ENCODE measurements at regions not wholly inside any gene's neighbourhood (a gene's known extent, or its start where the extent isn't known, plus 50 kb on each side); places are given as distances from the start of the nearest gene placed in this dataset.
"Not testable (repeated sequence)": the region's sequence is repeated elsewhere in the genome, so short reads cannot be mapped to it uniquely, and the experiment has no call there.

- WGBS, 2 donors = 84 to 86% methylated on average over 3 of the region's 3 CpGs
- H3K27me3 ChIP-seq (ENCODE audit: control insufficient read depth in 1 of 2, insufficient read depth in 2 of 2, low read length in 2 of 2) = no peaks in the 10 kb centered on the region
- H3K36me3 ChIP-seq (ENCODE audit: control insufficient read depth in 2 of 2, insufficient read depth in 2 of 2, low read length in 1 of 2) = no peaks in the 10 kb centered on the region
- H3K9me3 ChIP-seq (ENCODE audit: control insufficient read depth in 2 of 2, insufficient read depth in 1 of 2, low read depth in 1 of 2, low read length in 1 of 2) = peaks cover 3 to 6% of the 10 kb centered on the region in 2 donors
- no peaks in the 10 kb centered on the region for H3K4me1 ChIP-seq (ENCODE audit: control insufficient read depth in 2 of 2, insufficient read depth in 2 of 2, low read length in 1 of 2)
- H3K27ac ChIP-seq (ENCODE audit: low read depth in 2 of 2, low read length in 1 of 2) = no peak overlapping the region
- no peak overlapping the region for H3K4me3 ChIP-seq (ENCODE audit: low read depth in 1 of 2, low read length in 2 of 2)
Observed at GRCh38 chr5:153939101-153939500, 99.6 kb downstream of the FAM114A2 start.

DNA sequence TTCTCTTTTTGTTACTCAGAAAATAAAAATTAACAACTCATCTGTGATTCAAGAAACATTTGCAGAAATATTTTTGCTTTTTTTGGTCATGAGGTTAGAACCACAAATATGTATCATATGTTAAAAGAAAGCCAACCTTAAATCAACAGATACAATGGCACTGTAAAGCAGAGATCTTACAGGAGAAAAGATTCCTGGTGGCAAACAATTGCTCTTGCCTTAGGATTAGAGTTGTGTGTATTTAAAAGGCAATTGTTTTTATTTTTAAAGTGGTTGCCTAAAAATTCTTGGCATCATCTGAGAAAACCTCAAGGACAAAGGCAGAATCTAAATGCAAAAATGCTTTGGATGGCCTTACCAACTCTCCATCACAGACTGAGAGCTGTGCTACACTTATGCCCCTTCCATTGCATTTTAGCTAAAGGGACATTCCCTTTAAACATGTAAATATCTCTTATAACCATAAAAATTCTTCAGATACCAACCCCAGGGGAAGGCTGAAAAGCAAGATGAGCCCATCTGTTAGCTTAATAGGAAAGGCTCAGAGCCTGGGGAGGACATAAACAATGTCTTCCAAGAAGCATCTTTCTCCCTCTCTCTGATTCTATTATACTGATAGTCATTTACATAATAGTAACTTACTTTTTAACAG lies 100.4 kb downstream of the FAM114A2 start:
- H3K9me3 ChIP-seq (ENCODE audit: control insufficient read depth in 2 of 2, insufficient read depth in 1 of 2, low read depth in 1 of 2, low read length in 1 of 2) = peaks cover 3 to 6% of the 10 kb centered on the region in 2 donors
- no peak overlapping the region for H3K27ac ChIP-seq (ENCODE audit: low read depth in 2 of 2, low read length in 1 of 2)
- H3K4me1 ChIP-seq (ENCODE audit: control insufficient read depth in 2 of 2, insufficient read depth in 2 of 2, low read length in 1 of 2) = no peaks in the 10 kb centered on the region
- H3K36me3 ChIP-seq (ENCODE audit: control insufficient read depth in 2 of 2, insufficient read depth in 2 of 2, low read length in 1 of 2) = no peaks in the 10 kb centered on the region
- no peak overlapping the region for H3K4me3 ChIP-seq (ENCODE audit: low read depth in 1 of 2, low read length in 2 of 2)
- no peaks in the 10 kb centered on the region for H3K27me3 ChIP-seq (ENCODE audit: control insufficient read depth in 1 of 2, insufficient read depth in 2 of 2, low read length in 2 of 2)

GRCh38 chr5:153937661-153938060 lies 101.0 kb downstream of the FAM114A2 start:
- no peaks in the 10 kb centered on the region for H3K27me3 ChIP-seq (ENCODE audit: control insufficient read depth in 1 of 2, insufficient read depth in 2 of 2, low read length in 2 of 2)
- no peak overlapping the region for H3K27ac ChIP-seq (ENCODE audit: low read depth in 2 of 2, low read length in 1 of 2)
- 80 to 86% methylated on average over 2 of the region's 2 CpGs for WGBS, 2 donors
- H3K4me3 ChIP-seq (ENCODE audit: low read depth in 1 of 2, low read length in 2 of 2) = no peak overlapping the region
- no peaks in the 10 kb centered on the region for H3K36me3 ChIP-seq (ENCODE audit: control insufficient read depth in 2 of 2, insufficient read depth in 2 of 2, low read length in 1 of 2)
- H3K4me1 ChIP-seq (ENCODE audit: control insufficient read depth in 2 of 2, insufficient read depth in 2 of 2, low read length in 1 of 2) = no peaks in the 10 kb centered on the region
- H3K9me3 ChIP-seq (ENCODE audit: control insufficient read depth in 2 of 2, insufficient read depth in 1 of 2, low read depth in 1 of 2, low read length in 1 of 2) = peaks cover 3 to 6% of the 10 kb centered on the region in 2 donors

GRCh38 chr5:153935151-153935550 lies 103.6 kb downstream of the FAM114A2 start:
- not testable (repeated sequence) for H3K4me3 ChIP-seq (ENCODE audit: low read depth in 1 of 2, low read length in 2 of 2); H3K36me3 ChIP-seq (ENCODE audit: control insufficient read depth in 2 of 2, insufficient read depth in 2 of 2, low read length in 1 of 2); H3K27me3 ChIP-seq (ENCODE audit: control insufficient read depth in 1 of 2, insufficient read depth in 2 of 2, low read length in 2 of 2); H3K27ac ChIP-seq (ENCODE audit: low read depth in 2 of 2, low read length in 1 of 2); H3K4me1 ChIP-seq (ENCODE audit: control insufficient read depth in 2 of 2, insufficient read depth in 2 of 2, low read length in 1 of 2); H3K9me3 ChIP-seq (ENCODE audit: control insufficient read depth in 2 of 2, insufficient read depth in 1 of 2, low read depth in 1 of 2, low read length in 1 of 2)
- 58 to 61% methylated on average over 2 of the region's 2 CpGs for WGBS, 2 donors

GRCh38 chr5:153926201-153926600 lies 112.5 kb downstream of the FAM114A2 start:
- H3K9me3 ChIP-seq (ENCODE audit: control insufficient read depth in 2 of 2, insufficient read depth in 1 of 2, low read depth in 1 of 2, low read length in 1 of 2) = no peaks in the 10 kb centered on the region
- no peak overlapping the region for H3K4me3 ChIP-seq (ENCODE audit: low read depth in 1 of 2, low read length in 2 of 2)
- no peaks in the 10 kb centered on the region for H3K36me3 ChIP-seq (ENCODE audit: control insufficient read depth in 2 of 2, insufficient read depth in 2 of 2, low read length in 1 of 2)
- no peaks in the 10 kb centered on the region for H3K27me3 ChIP-seq (ENCODE audit: control insufficient read depth in 1 of 2, insufficient read depth in 2 of 2, low read length in 2 of 2)
- H3K4me1 ChIP-seq (ENCODE audit: control insufficient read depth in 2 of 2, insufficient read depth in 2 of 2, low read length in 1 of 2) = no peaks in the 10 kb centered on the region
- H3K27ac ChIP-seq (ENCODE audit: low read depth in 2 of 2, low read length in 1 of 2) = no peak overlapping the region

GRCh38 chr5:153919161-153919560 lies 119.5 kb downstream of the FAM114A2 start:
- H3K27ac ChIP-seq (ENCODE audit: low read depth in 2 of 2, low read length in 1 of 2) = no peak overlapping the region
- H3K4me1 ChIP-seq (ENCODE audit: control insufficient read depth in 2 of 2, insufficient read depth in 2 of 2, low read length in 1 of 2) = no peaks in the 10 kb centered on the region
- H3K27me3 ChIP-seq (ENCODE audit: control insufficient read depth in 1 of 2, insufficient read depth in 2 of 2, low read length in 2 of 2) = no peaks in the 10 kb centered on the region
- WGBS, 2 donors = 12 to 33% methylated on average over 1 of the region's 1 CpG
- no peak overlapping the region for H3K4me3 ChIP-seq (ENCODE audit: low read depth in 1 of 2, low read length in 2 of 2)
- peaks cover 2 to 3% of the 10 kb centered on the region in 2 donors for H3K9me3 ChIP-seq (ENCODE audit: control insufficient read depth in 2 of 2, insufficient read depth in 1 of 2, low read depth in 1 of 2, low read length in 1 of 2)
- no peaks in the 10 kb centered on the region for H3K36me3 ChIP-seq (ENCODE audit: control insufficient read depth in 2 of 2, insufficient read depth in 2 of 2, low read length in 1 of 2)

- H3K27ac ChIP-seq (ENCODE audit: low read depth in 2 of 2, low read length in 1 of 2) = no peak overlapping the region
- H3K4me3 ChIP-seq (ENCODE audit: low read depth in 1 of 2, low read length in 2 of 2) = no peak overlapping the region
- no peaks in the 10 kb centered on the region for H3K9me3 ChIP-seq (ENCODE audit: control insufficient read depth in 2 of 2, insufficient read depth in 1 of 2, low read depth in 1 of 2, low read length in 1 of 2)
- no peaks in the 10 kb centered on the region for H3K27me3 ChIP-seq (ENCODE audit: control insufficient read depth in 1 of 2, insufficient read depth in 2 of 2, low read length in 2 of 2)
- no peaks in the 10 kb centered on the region for H3K4me1 ChIP-seq (ENCODE audit: control insufficient read depth in 2 of 2, insufficient read depth in 2 of 2, low read length in 1 of 2)
- no peaks in the 10 kb centered on the region for H3K36me3 ChIP-seq (ENCODE audit: control insufficient read depth in 2 of 2, insufficient read depth in 2 of 2, low read length in 1 of 2)
Observed at GRCh38 chr5:153907170-153907775, 131.4 kb downstream of the FAM114A2 start.

DNA sequence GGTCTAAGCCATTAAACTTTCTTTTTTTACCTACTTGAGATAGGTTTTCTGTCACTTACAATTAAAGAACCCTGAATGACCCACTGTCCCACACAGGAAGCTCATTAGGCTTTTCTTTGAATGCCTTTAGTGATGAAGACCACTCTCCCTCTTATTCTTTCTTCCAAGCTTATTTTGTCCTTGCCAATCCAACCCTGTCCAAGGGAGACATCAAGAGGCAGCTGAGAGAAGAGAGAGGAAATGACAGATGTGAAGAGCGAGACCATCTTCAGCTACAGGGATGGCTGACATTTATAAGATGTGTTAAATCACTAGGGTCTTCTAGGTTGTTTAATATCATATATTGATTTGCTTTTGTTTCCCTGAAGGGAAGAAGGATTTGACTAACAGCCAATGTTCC lies 133.5 kb downstream of the FAM114A2 start:
- no peaks in the 10 kb centered on the region for H3K27me3 ChIP-seq (ENCODE audit: control insufficient read depth in 1 of 2, insufficient read depth in 2 of 2, low read length in 2 of 2)
- H3K27ac ChIP-seq (ENCODE audit: low read depth in 2 of 2, low read length in 1 of 2) = no peak overlapping the region
- no peaks in the 10 kb centered on the region for H3K4me1 ChIP-seq (ENCODE audit: control insufficient read depth in 2 of 2, insufficient read depth in 2 of 2, low read length in 1 of 2)
- no peak overlapping the region for H3K4me3 ChIP-seq (ENCODE audit: low read depth in 1 of 2, low read length in 2 of 2)
- no peaks in the 10 kb centered on the region for H3K36me3 ChIP-seq (ENCODE audit: control insufficient read depth in 2 of 2, insufficient read depth in 2 of 2, low read length in 1 of 2)
- 79 to 86% methylated on average over 1 of the region's 1 CpG for WGBS, 2 donors
- no peaks in the 10 kb centered on the region for H3K9me3 ChIP-seq (ENCODE audit: control insufficient read depth in 2 of 2, insufficient read depth in 1 of 2, low read depth in 1 of 2, low read length in 1 of 2)

DNA sequence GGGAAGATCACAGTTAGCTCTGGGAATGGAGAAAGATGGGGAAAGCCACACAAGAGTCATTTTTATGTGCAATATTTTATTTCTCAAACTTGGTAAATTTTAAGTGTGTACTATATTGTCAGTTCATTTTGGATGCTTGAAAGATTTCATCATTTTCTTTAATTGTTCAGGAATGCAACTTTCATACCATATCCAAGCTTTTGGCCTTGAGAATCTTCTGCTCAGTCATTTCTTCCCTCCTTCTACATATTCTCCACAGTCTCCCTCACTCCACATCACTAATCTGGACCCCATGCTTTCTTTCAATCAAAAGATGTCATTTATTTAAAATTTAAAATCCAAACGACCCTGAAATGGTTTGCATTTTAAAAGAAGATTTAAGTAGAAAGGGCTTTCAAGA lies 135.4 kb downstream of the FAM114A2 start:
- H3K4me3 ChIP-seq (ENCODE audit: low read depth in 1 of 2, low read length in 2 of 2) = no peak overlapping the region
- H3K9me3 ChIP-seq (ENCODE audit: control insufficient read depth in 2 of 2, insufficient read depth in 1 of 2, low read depth in 1 of 2, low read length in 1 of 2) = no peaks in the 10 kb centered on the region
- H3K27me3 ChIP-seq (ENCODE audit: control insufficient read depth in 1 of 2, insufficient read depth in 2 of 2, low read length in 2 of 2) = no peaks in the 10 kb centered on the region
- H3K36me3 ChIP-seq (ENCODE audit: control insufficient read depth in 2 of 2, insufficient read depth in 2 of 2, low read length in 1 of 2) = no peaks in the 10 kb centered on the region
- no peak overlapping the region for H3K27ac ChIP-seq (ENCODE audit: low read depth in 2 of 2, low read length in 1 of 2)
- H3K4me1 ChIP-seq (ENCODE audit: control insufficient read depth in 2 of 2, insufficient read depth in 2 of 2, low read length in 1 of 2) = no peaks in the 10 kb centered on the region
- 9 to 10% methylated on average over 1 of the region's 1 CpG for WGBS, 2 donors

DNA sequence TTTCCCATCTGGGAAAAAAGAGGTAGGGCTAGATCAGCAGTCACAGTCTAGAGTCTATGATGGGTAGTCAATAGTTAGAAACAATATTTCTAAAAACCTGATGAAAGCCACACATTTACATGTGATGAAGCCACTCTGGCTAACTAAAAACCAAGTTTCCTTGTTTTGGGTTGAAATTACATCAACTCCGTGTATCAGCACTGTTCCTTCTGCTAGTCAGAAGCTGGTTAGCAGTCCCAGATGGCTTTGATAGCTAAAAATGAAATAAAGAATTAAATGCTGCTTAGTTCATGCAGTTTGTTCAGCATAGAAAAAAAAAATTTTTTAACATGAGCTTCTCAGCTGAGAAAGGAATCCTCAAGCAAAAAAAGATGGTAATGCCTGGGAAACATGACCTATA lies 136.7 kb downstream of the FAM114A2 start:
- H3K27ac ChIP-seq (ENCODE audit: low read depth in 2 of 2, low read length in 1 of 2) = no peak overlapping the region
- no peak overlapping the region for H3K4me3 ChIP-seq (ENCODE audit: low read depth in 1 of 2, low read length in 2 of 2)
- 63 to 72% methylated on average over 1 of the region's 1 CpG for WGBS, 2 donors

More for the DNA sequence above, 136.7 kb downstream of the FAM114A2 start:
- H3K36me3 ChIP-seq (ENCODE audit: control insufficient read depth in 2 of 2, insufficient read depth in 2 of 2, low read length in 1 of 2) = no peaks in the 10 kb centered on the region
- no peaks in the 10 kb centered on the region for H3K27me3 ChIP-seq (ENCODE audit: control insufficient read depth in 1 of 2, insufficient read depth in 2 of 2, low read length in 2 of 2)
- H3K4me1 ChIP-seq (ENCODE audit: control insufficient read depth in 2 of 2, insufficient read depth in 2 of 2, low read length in 1 of 2) = no peaks in the 10 kb centered on the region
- no peaks in the 10 kb centered on the region for H3K9me3 ChIP-seq (ENCODE audit: control insufficient read depth in 2 of 2, insufficient read depth in 1 of 2, low read depth in 1 of 2, low read length in 1 of 2)
